ENCODE measurements at regions not wholly inside any gene's neighbourhood (a gene's known extent, or its start where the extent isn't known, plus 50 kb on each side); places are given as distances from the start of the nearest gene placed in this dataset.

- no peak for TF ChIP-seq CTCF (IDR thresholded peaks at IDR 0.05; ENCODE audit: control insufficient read depth, extremely low read depth, insufficient read depth)
- no peak overlapping the region for H3K4me3 ChIP-seq (ENCODE audit: low read depth, low read length)
- no peak for DNase-seq (ENCODE audit: low read depth)
Observed at GRCh38 chr13:58617880-58618665, 986.5 kb downstream of the PCDH17 start.

GRCh38 chr13:58619396-58620113, 988.0 kb downstream of the PCDH17 start:
- no peak for DNase-seq (ENCODE audit: low read depth)
- TF ChIP-seq CTCF (IDR thresholded peaks at IDR 0.05; ENCODE audit: control insufficient read depth, extremely low read depth, insufficient read depth): no peak
- H3K4me3 ChIP-seq (ENCODE audit: low read depth, low read length): no peak overlapping the region

GRCh38 chr13:58620176-58620575, 988.6 kb downstream of the PCDH17 start:
- no peak overlapping the region for H3K4me3 ChIP-seq (ENCODE audit: low read depth, low read length)
- DNase-seq (ENCODE audit: low read depth): no peak
- TF ChIP-seq CTCF (IDR thresholded peaks at IDR 0.05; ENCODE audit: control insufficient read depth, extremely low read depth, insufficient read depth): no peak

GRCh38 chr13:58625703-58626389, 994.3 kb downstream of the PCDH17 start:
- no peak for TF ChIP-seq CTCF (IDR thresholded peaks at IDR 0.05; ENCODE audit: control insufficient read depth, extremely low read depth, insufficient read depth)
- no peak overlapping the region for H3K4me3 ChIP-seq (ENCODE audit: low read depth, low read length)
- DNase-seq (ENCODE audit: low read depth): no peak

- H3K4me3 ChIP-seq (ENCODE audit: low read depth, low read length): no peak overlapping the region
- no peak for DNase-seq (ENCODE audit: low read depth)
- no peak for TF ChIP-seq CTCF (IDR thresholded peaks at IDR 0.05; ENCODE audit: control insufficient read depth, extremely low read depth, insufficient read depth)
Observed at GRCh38 chr13:58630794-58631193, 999.2 kb downstream of the PCDH17 start.

GRCh38 chr13:58633226-58633625, 1001.7 kb downstream of the PCDH17 start:
- no peak for DNase-seq (ENCODE audit: low read depth)
- no peak overlapping the region for H3K4me3 ChIP-seq (ENCODE audit: low read depth, low read length)
- no peak for TF ChIP-seq CTCF (IDR thresholded peaks at IDR 0.05; ENCODE audit: control insufficient read depth, extremely low read depth, insufficient read depth)

All from LNCaP clone FGC (cell line).